Thoracic aorta (tissue), 2 donors: ENCODE measurements at regions not wholly inside any gene's neighbourhood (a gene's known extent, or its start where the extent isn't known, plus 50 kb on each side); places are given as distances from the start of the nearest gene placed in this dataset.

Experiments
- ATAC-seq: fragments of 150-250 bp; one replicate; pipeline ENCODE4 v1.8.0; 2017; ENCODE audit warnings: low read depth; ENCODE audit not compliant: insufficient number of reproducible peaks, low FRiP score
- DNase-seq: peaks from one replicate; pipeline ENCODE4 v3.0.0-alpha.2; 2020; ENCODE audit warnings: low spot score
- H3K27ac ChIP-seq, 2 donors: fragments of 200-600 bp; sonication (generic); 1 replicate in 1 of 2; 2 replicates in 1 of 2; pipeline ENCODE4 v1.5.1; 2016; ENCODE audit warnings: mild to moderate bottlenecking in 2 of 2, moderate library complexity in 2 of 2
- H3K27me3 ChIP-seq: fragments of 200-600 bp; sonication (generic); replicated peaks from 2 replicates; pipeline ENCODE4 v1.6.0; 2016; ENCODE audit warnings: mild to moderate bottlenecking; ENCODE audit not compliant: insufficient read depth
- H3K36me3 ChIP-seq: fragments of 200-600 bp; sonication (generic); one replicate; pipeline ENCODE4 v1.5.1; 2016
- H3K4me1 ChIP-seq, 2 donors: fragments of 200-600 bp; sonication (generic); 1 replicate in 1 of 2; 2 replicates in 1 of 2; pipeline versions ENCODE4 v1.5.1 to v1.6.0; 2016; ENCODE audit warnings: low read depth in 2 of 2, mild to moderate bottlenecking in 1 of 2; ENCODE audit not compliant: control insufficient read depth in 1 of 2
- H3K4me3 ChIP-seq: fragments of 200-600 bp; sonication (generic); 2 replicates; pipeline ENCODE4 v1.5.1; 2016; ENCODE audit warnings: mild to moderate bottlenecking
- H3K9me3 ChIP-seq: fragments of 200-600 bp; sonication (generic); 2 replicates; pipeline ENCODE4 v1.5.1; 2016
- TF ChIP-seq, protein P1 (sequence below): fragments of 200-600 bp; sonication (generic); IDR thresholded peaks from one replicate; pipeline ENCODE4 v1.5.1; 2019; ENCODE audit warnings: antibody characterized with exemption

DNA sequence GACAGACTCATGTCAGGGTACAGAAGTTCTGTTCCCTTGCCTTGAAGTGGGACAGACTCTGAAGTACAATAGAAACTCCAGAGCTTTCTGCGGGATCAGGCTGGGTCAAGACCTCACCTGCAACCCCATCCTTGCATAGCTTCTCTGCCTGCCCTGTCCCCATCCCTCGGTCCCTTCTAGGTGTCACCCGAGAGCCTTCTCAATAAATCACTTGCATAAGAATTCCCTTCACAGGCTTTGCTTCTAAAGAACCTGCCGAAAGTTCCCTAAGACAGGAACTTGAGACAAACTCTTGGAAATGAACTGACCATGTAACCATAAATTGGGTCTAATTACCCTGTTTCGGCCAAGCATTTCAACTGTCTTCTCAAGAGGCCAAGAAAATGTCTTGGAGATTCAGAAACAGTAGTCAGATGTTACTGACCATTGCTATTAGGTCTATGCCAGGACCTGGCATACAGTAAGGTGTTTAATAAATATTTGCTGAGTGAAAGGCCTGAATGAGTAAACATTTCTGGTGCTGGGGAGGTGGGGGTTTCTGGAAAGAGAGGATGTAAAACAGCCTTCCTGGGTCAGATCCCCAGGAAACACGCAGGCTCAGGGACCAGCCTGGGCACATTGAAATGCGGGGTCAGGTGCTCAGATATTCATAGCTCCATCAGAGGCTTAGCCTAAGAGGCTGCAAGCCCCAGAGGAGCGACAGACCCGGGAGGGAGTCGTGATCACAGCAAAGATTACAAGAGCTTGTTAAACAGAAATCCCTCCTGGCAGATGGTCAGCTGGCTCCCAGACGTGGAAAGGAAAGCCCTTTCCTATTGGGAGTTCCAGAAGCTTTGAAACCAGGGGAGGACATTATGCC is 226.2 kb upstream of the LHX5 start:
- Histone ChIP-seq H3K27ac (no peak overlapping the region), H3K4me3 (no peak overlapping the region), H3K4me1 (no peaks in the 10 kb centered on the region), H3K36me3 (no peaks in the 10 kb centered on the region), H3K9me3 (no peaks in the 10 kb centered on the region), H3K27me3 (no peaks in the 10 kb centered on the region)
- TF ChIP-seq, protein P1, sequence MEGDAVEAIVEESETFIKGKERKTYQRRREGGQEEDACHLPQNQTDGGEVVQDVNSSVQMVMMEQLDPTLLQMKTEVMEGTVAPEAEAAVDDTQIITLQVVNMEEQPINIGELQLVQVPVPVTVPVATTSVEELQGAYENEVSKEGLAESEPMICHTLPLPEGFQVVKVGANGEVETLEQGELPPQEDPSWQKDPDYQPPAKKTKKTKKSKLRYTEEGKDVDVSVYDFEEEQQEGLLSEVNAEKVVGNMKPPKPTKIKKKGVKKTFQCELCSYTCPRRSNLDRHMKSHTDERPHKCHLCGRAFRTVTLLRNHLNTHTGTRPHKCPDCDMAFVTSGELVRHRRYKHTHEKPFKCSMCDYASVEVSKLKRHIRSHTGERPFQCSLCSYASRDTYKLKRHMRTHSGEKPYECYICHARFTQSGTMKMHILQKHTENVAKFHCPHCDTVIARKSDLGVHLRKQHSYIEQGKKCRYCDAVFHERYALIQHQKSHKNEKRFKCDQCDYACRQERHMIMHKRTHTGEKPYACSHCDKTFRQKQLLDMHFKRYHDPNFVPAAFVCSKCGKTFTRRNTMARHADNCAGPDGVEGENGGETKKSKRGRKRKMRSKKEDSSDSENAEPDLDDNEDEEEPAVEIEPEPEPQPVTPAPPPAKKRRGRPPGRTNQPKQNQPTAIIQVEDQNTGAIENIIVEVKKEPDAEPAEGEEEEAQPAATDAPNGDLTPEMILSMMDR: no peak
- ATAC-seq (no peak), DNase-seq (no peak)

DNA sequence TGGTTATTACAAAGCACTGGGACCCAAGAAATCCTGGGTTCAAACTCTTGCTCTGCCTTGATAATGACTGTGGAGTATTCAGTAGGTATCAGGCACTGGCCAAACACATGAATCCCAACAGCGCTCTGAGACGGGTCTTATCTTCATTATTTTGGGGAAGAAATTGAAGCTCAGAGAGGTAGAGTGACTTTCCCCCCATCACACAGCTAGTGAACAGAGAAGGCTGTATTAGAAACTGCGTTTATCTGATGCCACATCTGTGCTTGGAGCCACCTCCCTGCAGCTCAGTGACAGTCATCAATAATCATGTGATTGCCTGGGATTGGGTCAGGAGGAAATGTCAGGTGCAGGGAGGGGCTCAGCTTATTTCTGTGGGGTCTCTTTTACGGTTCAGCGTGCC is 225.4 kb upstream of the LHX5 start:
- DNase-seq (no peak), ATAC-seq (no peak)
- no peaks in the 10 kb centered on the region for H3K36me3 ChIP-seq
- TF ChIP-seq, protein P1: no peak
- H3K9me3 ChIP-seq: no peaks in the 10 kb centered on the region
- H3K4me1 ChIP-seq: no peaks in the 10 kb centered on the region
- H3K27ac ChIP-seq: no peak overlapping the region
- H3K27me3 ChIP-seq: no peaks in the 10 kb centered on the region
- no peak overlapping the region for H3K4me3 ChIP-seq

DNA sequence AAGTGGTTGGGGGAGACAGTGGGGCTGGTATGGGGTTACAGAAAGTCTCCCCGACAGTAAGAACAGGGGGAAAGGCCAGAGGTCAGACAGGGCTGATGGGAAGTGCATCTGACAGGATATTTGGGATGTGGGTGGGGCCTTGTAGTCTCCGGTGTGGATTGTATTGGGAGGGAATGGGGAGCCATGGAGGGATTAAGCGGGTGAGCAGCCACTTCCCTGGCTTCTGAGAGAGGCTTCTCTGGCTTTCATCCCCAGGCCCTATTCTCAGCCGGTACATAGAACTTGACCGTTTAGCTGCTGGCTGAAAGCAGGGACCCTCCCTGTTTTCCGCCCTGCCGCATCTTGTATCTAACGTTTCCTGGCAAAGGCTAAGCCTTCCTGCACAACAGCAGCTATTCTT is 222.0 kb upstream of the LHX5 start:
- Histone ChIP-seq H3K4me3 (no peak overlapping the region), H3K9me3 (no peaks in the 10 kb centered on the region), H3K36me3 (no peaks in the 10 kb centered on the region), H3K4me1 (no peaks in the 10 kb centered on the region), H3K27me3 (no peaks in the 10 kb centered on the region), H3K27ac (no peak overlapping the region)
- no peak for ATAC-seq
- no peak for DNase-seq
- TF ChIP-seq, protein P1: no peak

DNA sequence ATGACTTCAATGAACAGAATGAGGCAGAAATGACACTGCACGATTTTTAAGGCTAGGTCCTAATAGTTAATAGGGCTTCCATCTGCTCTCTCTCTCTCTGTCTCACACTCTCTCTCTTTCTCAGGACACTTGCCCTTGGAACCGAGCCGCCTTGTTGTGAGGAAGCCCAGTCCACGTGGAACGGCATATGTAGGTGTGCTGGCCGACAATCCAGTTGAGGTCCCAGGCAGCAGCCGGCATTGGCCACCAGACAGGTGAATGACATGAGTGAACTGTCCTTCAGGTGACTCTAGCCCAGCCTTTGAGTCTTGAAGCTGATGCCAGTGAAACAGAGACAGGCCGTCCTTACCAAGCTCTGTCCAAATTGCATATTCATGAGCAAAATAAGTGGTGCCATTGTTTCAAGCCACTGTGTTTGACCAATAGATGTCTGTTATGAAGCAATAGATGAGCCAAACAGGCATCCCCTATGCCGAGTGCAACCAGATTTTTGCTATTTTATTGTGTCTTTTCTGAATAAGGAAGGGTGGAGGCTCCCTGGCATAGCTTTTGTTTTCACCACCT is 217.5 kb upstream of the LHX5 start:
- no peaks in the 10 kb centered on the region for H3K27me3 ChIP-seq

DNA sequence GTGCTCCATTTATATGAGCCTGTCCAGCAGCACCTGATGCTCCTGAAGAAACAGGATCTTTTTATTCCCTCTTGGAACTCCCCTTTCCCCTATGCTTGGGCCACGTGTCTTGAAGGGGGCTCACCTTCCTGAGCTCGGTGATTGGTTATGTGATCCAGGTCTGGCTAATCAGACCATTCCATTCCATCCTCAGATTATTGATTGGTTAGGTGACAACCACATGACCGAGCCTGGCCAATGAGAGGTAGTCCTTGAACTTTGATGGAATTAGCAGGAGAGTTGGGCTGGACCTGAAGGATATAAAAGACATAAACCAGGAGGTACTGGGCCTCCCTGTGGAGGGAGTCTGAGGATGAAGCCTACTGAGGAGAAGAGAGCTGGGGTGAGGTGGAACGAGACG is 216.6 kb upstream of the LHX5 start:
- TF ChIP-seq, protein P1: no peak
- Histone ChIP-seq H3K4me3 (no peak overlapping the region), H3K9me3 (no peaks in the 10 kb centered on the region), H3K4me1 (no peaks in the 10 kb centered on the region), H3K27me3 (no peaks in the 10 kb centered on the region), H3K36me3 (no peaks in the 10 kb centered on the region), H3K27ac (no peak overlapping the region)
- DNase-seq: no peak
- ATAC-seq: no peak

More for the DNA sequence above, 217.5 kb upstream of the LHX5 start:
- DNase-seq (no peak), ATAC-seq (no peak)
- H3K9me3 ChIP-seq: no peaks in the 10 kb centered on the region
- no peak overlapping the region for H3K27ac ChIP-seq
- no peak overlapping the region for H3K4me3 ChIP-seq
- H3K4me1 ChIP-seq: no peaks in the 10 kb centered on the region
- H3K36me3 ChIP-seq: no peaks in the 10 kb centered on the region
- TF ChIP-seq, protein P1: no peak
